NCI-H345 (cell line): ENCODE measurements at regions not wholly inside any gene's neighbourhood (a gene's known extent, or its start where the extent isn't known, plus 50 kb on each side); places are given as distances from the start of the nearest gene placed in this dataset.

Experiments used
- DNase-seq: peaks from one replicate; lab custom pipeline; 2025; lab: John Stamatoyannopoulos, UW

GRCh38 chr13:78426183-78426582 is 177.2 kb downstream of the POU4F1 start:
- DNase-seq, result no peak

GRCh38 chr13:78420814-78421213 is 182.5 kb downstream of the POU4F1 start:
- DNase-seq, result no peak

- DNase-seq, result no peak
Measured at GRCh38 chr13:78413887-78414553, 189.3 kb downstream of the POU4F1 start.

- DNase-seq, result no peak
Measured at GRCh38 chr13:78410847-78411246, 192.5 kb downstream of the POU4F1 start.

GRCh38 chr13:78410164-78410563 is 193.2 kb downstream of the POU4F1 start:
- no peak for DNase-seq

- no peak for DNase-seq
Measured at GRCh38 chr13:78409172-78409571, 194.2 kb downstream of the POU4F1 start.

GRCh38 chr13:78404846-78405360 is 198.4 kb downstream of the POU4F1 start:
- DNase-seq, result no peak

GRCh38 chr13:78402708-78403400 is 200.5 kb downstream of the POU4F1 start:
- DNase-seq, result peak; percentile 48

- no peak for DNase-seq
Measured at GRCh38 chr13:78401873-78402707, 201.3 kb downstream of the POU4F1 start.

- DNase-seq, result no peak
Measured at GRCh38 chr13:78398743-78399410, 204.5 kb downstream of the POU4F1 start.

- no peak for DNase-seq
Measured at GRCh38 chr13:78393286-78394142, 209.8 kb downstream of the POU4F1 start.

- DNase-seq, result no peak
Measured at GRCh38 chr13:78383899-78384298, 219.5 kb downstream of the POU4F1 start.

- no peak for DNase-seq
Measured at GRCh38 chr13:78383071-78383484, 220.3 kb downstream of the POU4F1 start.

- DNase-seq, result no peak
Measured at GRCh38 chr13:78382491-78382890, 220.9 kb downstream of the POU4F1 start.

- DNase-seq, result no peak
Measured at GRCh38 chr13:78376822-78377221, 226.5 kb downstream of the POU4F1 start.

GRCh38 chr13:78376033-78376432 is 227.3 kb downstream of the POU4F1 start:
- no peak for DNase-seq

GRCh38 chr13:78372581-78372980 is 230.8 kb downstream of the POU4F1 start:
- DNase-seq, result no peak

GRCh38 chr13:78370231-78370630 is 233.1 kb downstream of the POU4F1 start:
- DNase-seq, result no peak

GRCh38 chr13:78364711-78365110 is 238.6 kb downstream of the POU4F1 start:
- no peak for DNase-seq

- DNase-seq, result no peak
Measured at GRCh38 chr13:78341032-78341431, 262.3 kb downstream of the POU4F1 start.

- DNase-seq, result no peak
Measured at GRCh38 chr13:78339927-78340326, 263.4 kb downstream of the POU4F1 start.
